Psoas muscle (tissue), 7 donors: ENCODE measurements at regions not wholly inside any gene's neighbourhood (a gene's known extent, or its start where the extent isn't known, plus 50 kb on each side); places are given as distances from the start of the nearest gene placed in this dataset.

Experiments
- ATAC-seq, 4 donors: fragments of 200-7000 bp; cut with Tn5 transposase; one replicate each; pipeline ENCODE4 v1.9.1; 2020; ENCODE audit warnings: moderate library complexity in 3 of 4, mild to moderate bottlenecking in 2 of 4
- DNase-seq, 2 donors: peaks; one replicate each; pipeline ENCODE4 v3.0.0-alpha.2; 2020
- H3K27ac ChIP-seq: fragments of 200-600 bp; one replicate; pipeline ENCODE4 v1.8.0; 2022
- H3K27me3 ChIP-seq, 3 donors: fragments of 200-600 bp in 1 of 3; one replicate each; pipeline versions ENCODE4 v1.6.1 to v1.8.0; 2013 to 2022; ENCODE audit warnings: low read length in 2 of 3, mild to moderate bottlenecking in 2 of 3, moderate library complexity in 1 of 3; ENCODE audit not compliant: insufficient read depth in 3 of 3
- H3K36me3 ChIP-seq, 2 donors: fragments of 200-600 bp in 1 of 2; one replicate each; pipeline versions ENCODE4 v1.6.1 to v1.8.0; 2013 to 2022; ENCODE audit warnings: low read depth in 1 of 2, mild to moderate bottlenecking in 1 of 2, moderate library complexity in 1 of 2; ENCODE audit not compliant: insufficient read depth in 1 of 2
- H3K4me1 ChIP-seq: fragments of 200-600 bp; one replicate; pipeline ENCODE4 v1.8.0; 2022
- H3K4me3 ChIP-seq: fragments of 200-600 bp; one replicate; pipeline ENCODE4 v1.8.0; 2022; ENCODE audit warnings: mild to moderate bottlenecking
- H3K9me3 ChIP-seq: fragments of 200-600 bp; one replicate; pipeline ENCODE4 v1.8.0; 2022
- CTCF ChIP-seq: fragments of 200-600 bp; IDR thresholded peaks from one replicate; pipeline ENCODE4 v1.8.0; 2022; ENCODE audit warnings: antibody characterized with exemption
- WGBS, 3 donors: extraction: QIAGEN DNeasy Blood & Tissue Kit; methylation state at CpG; one replicate each; pipeline versions ENCODE4 v1.1.6 to v1.1.7; 2013; 5-methylcytosine and 5-hydroxymethylcytosine counted together
- intact Hi-C, 2 donors: fragments of 100-400 bp; cut with DNase I; formaldehyde crosslinking; loops; one replicate each; pipeline versions ENCODE4 v1.11.0 to v1.14.2; 2022
- donor health status: healthy with polysubstance abuse.
- donor health status: DM: no; HTN: no; CAD: no; lungs with moderate emphysema.
- donor health status: Bipolar disorder and iron deficiency.
- donor health status: healthy.
- donor health status: DM: yes; HTN: yes; CAD: no.
- donor health status: DM: no; HTN: no; CAD: no.
- donor health status: DM: yes; HTN: yes; CAD: no.

DNA sequence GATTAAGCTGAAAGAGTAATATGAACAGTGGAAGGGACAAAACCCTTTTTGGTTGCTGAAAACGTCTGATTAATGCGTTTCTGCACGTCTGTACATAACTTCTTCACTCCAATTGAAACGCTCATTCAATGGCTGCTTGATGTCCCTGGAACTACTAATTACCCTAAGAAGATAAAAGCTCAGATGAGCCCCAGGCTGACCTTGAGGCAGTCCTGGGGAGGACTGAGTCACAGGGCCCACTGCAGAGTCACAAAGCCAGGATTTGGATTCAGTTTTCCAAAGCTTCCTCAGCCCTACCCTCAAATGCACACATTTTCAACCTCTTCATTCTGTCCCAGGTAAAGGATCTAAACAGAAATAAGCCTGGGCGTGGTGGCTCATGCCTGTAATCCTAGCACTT is 75.0 kb upstream of the FLT1 start:
- ATAC-seq (no peak), DNase-seq (no peak)
- Histone ChIP-seq H3K4me3 (no peak overlapping the region), H3K36me3 (no peaks in the 10 kb centered on the region), H3K4me1 (no peaks in the 10 kb centered on the region), H3K27ac (no peak overlapping the region), H3K9me3 (no peaks in the 10 kb centered on the region), H3K27me3 (no peaks in the 10 kb centered on the region)
- no peak for TF ChIP-seq CTCF
- intact Hi-C loops, result no loop called here
- WGBS, 3 donors, result 85 to 90% (median 86%) methylated on average over 5 of the region's 5 CpGs

GRCh38 chr13:28568286-28568685 is 73.4 kb upstream of the FLT1 start:
- peak; percentile 38 to 77 for DNase-seq
- ATAC-seq, result peak in 1 of 4 donors; percentile 36
- H3K36me3 ChIP-seq, result no peaks in the 10 kb centered on the region

DNA sequence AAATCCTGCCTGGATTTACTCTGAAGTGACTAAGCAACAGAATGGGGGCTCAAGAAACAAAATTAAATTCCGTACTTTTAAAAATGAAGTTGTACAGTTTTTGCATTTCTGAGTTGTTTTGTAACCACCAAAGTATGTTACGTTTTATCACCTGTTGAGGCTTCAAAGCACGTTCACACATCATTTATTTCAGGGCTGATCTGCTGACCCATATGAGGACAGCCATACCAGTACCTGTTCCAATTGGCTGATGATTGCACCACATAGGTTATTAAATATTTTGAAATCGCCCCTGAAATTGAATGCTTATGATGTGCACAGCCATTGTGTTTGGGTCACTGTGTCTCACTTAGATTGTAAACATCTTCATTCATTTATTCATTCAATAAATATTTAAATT is 72.0 kb upstream of the FLT1 start:
- no peaks in the 10 kb centered on the region for H3K9me3 ChIP-seq
- no peak overlapping the region for H3K4me3 ChIP-seq
- 91 to 94% (median 94%) methylated on average over 4 of the region's 4 CpGs for WGBS, 3 donors
- no peaks in the 10 kb centered on the region for H3K36me3 ChIP-seq
- ATAC-seq (no peak), DNase-seq (no peak)
- no peak for TF ChIP-seq CTCF
- no peaks in the 10 kb centered on the region for H3K4me1 ChIP-seq
- H3K27me3 ChIP-seq, result peaks cover 0 to 2% (median 0%) of the 10 kb centered on the region in 3 donors
- intact Hi-C loops, result no loop called here
- no peak overlapping the region for H3K27ac ChIP-seq

More at GRCh38 chr13:28568286-28568685, 73.4 kb upstream of the FLT1 start:
- no peaks in the 10 kb centered on the region for H3K4me1 ChIP-seq
- no peak overlapping the region for H3K4me3 ChIP-seq
- no peak for TF ChIP-seq CTCF
- H3K27ac ChIP-seq, result no peak overlapping the region
- 16 to 26% (median 21%) methylated on average over 3 of the region's 3 CpGs for WGBS, 3 donors
- intact Hi-C loops, result no loop called here
- no peaks in the 10 kb centered on the region for H3K9me3 ChIP-seq
- H3K27me3 ChIP-seq, result peaks cover 0 to 1% (median 0%) of the 10 kb centered on the region in 3 donors

DNA sequence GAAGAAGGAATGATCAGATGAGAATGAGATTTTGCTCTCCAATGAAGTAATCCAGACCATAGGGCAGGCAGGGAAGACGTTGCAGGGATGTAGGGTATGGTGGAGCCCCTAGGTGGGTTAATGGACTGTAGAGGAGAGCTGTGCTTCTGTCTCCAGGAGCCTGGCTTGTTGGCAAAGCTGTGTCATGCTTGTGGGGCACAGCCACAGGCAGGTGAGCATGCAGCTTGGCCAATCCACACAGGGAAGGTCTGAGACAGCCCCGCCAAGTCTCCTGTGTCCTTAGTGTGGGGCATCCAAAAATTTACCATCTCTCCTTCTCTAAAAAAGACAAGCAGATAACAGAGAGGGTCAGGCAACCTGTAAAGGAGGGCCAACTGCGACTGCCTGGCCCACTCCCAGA is 71.4 kb upstream of the FLT1 start:
- TF ChIP-seq CTCF, result no peak

GRCh38 chr13:28564030-28564429 is 69.1 kb upstream of the FLT1 start:
- no peak for TF ChIP-seq CTCF
- Histone ChIP-seq H3K4me3 (no peak overlapping the region), H3K27me3 (peaks cover 0 to 2% (median 0%) of the 10 kb centered on the region in 3 donors), H3K4me1 (no peaks in the 10 kb centered on the region), H3K27ac (no peak overlapping the region), H3K36me3 (no peaks in the 10 kb centered on the region), H3K9me3 (no peaks in the 10 kb centered on the region)
- ATAC-seq (no peak), DNase-seq (no peak)
- intact Hi-C loops, result no loop called here
- 85 to 91% (median 86%) methylated on average over 10 of the region's 10 CpGs for WGBS, 3 donors

More for the DNA sequence above, 71.4 kb upstream of the FLT1 start:
- H3K36me3 ChIP-seq, result no peaks in the 10 kb centered on the region
- H3K27ac ChIP-seq, result no peak overlapping the region
- no peak overlapping the region for H3K4me3 ChIP-seq
- WGBS, 3 donors, result 86 to 98% (median 89%) methylated on average over 3 of the region's 3 CpGs
- intact Hi-C loops, result no loop called here
- peaks cover 0 to 2% (median 0%) of the 10 kb centered on the region in 3 donors for H3K27me3 ChIP-seq
- no peaks in the 10 kb centered on the region for H3K9me3 ChIP-seq
- H3K4me1 ChIP-seq, result no peaks in the 10 kb centered on the region
- DNase-seq (no peak), ATAC-seq (no peak)
